ENCODE measurements at regions not wholly inside any gene's neighbourhood (a gene's known extent, or its start where the extent isn't known, plus 50 kb on each side); places are given as distances from the start of the nearest gene placed in this dataset.

DNA sequence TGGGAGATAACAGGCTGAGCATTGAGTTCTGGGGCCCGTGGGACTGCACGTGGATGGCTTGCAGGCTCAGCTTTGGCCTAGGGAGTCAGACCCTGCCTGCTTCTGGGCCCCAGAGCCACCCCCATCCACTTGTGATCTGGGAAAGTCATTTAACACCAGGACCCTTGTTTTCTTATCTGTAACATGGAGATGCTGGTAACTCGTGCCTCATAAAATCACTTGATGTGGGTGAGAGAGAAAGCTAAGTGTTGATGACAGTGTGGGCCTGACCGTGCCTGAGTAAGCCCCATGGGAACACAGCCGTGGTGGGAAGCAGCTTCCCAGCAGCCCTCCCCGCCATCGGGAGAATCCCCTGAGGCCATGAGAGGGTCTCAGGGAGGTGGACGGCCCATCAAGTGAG lies 378.1 kb downstream of the GABRB3 start:
- no peak overlapping the region for H2BK15ac ChIP-seq (replicated peaks; ENCODE audit: low read depth)
- DNase-seq: peak; percentile 35
- no peaks in the 10 kb centered on the region for H3K79me2 ChIP-seq (ENCODE audit: control insufficient read depth, insufficient read depth, low read length)
- no peaks in the 10 kb centered on the region for H3K36me3 ChIP-seq (ENCODE audit: control insufficient read depth, insufficient read depth, low read length)
- H3K27me3 ChIP-seq (ENCODE audit: insufficient read depth, low read length, poor library complexity): no peaks in the 10 kb centered on the region
- no peak overlapping the region for H3K23ac ChIP-seq (ENCODE audit: low read length)
- no peak overlapping the region for H3K4ac ChIP-seq (ENCODE audit: low read depth, low read length)
- no peak overlapping the region for H3K18ac ChIP-seq (ENCODE audit: low read length)
- no peak overlapping the region for H3K9ac ChIP-seq (ENCODE audit: low read length)
- WGBS (ENCODE audit: extremely low coverage, insufficient coverage, low lambda C conversion rate): no CpG with 5 or more reads among the region's 8 CpGs
- no peak overlapping the region for H3K4me3 ChIP-seq (ENCODE audit: low read length)
- no peak overlapping the region for H3K4me2 ChIP-seq (ENCODE audit: low read length)
- H3K4me1 ChIP-seq (ENCODE audit: control insufficient read depth, low read depth, low read length): no peaks in the 10 kb centered on the region
- no peak overlapping the region for H3K27ac ChIP-seq (ENCODE audit: low read depth, low read length)
- H2BK5ac ChIP-seq (ENCODE audit: low read length): no peak overlapping the region
- no peak overlapping the region for H4K5ac ChIP-seq (ENCODE audit: low read length)
- no peaks in the 10 kb centered on the region for H3K79me1 ChIP-seq (ENCODE audit: low read length)
- H2BK120ac ChIP-seq (ENCODE audit: low read depth, low read length): no peak overlapping the region
- no peak overlapping the region for H3K56ac ChIP-seq (ENCODE audit: low read length)
- no peak overlapping the region for H2AK5ac ChIP-seq (ENCODE audit: low read length)
- no peak overlapping the region for H4K8ac ChIP-seq (ENCODE audit: low read depth, low read length)

GRCh38 chr15:26392956-26393355 lies 379.9 kb downstream of the GABRB3 start:
- H3K18ac ChIP-seq (ENCODE audit: low read length): no peak overlapping the region
- H3K36me3 ChIP-seq (ENCODE audit: control insufficient read depth, insufficient read depth, low read length): no peaks in the 10 kb centered on the region
- no peak overlapping the region for H2BK5ac ChIP-seq (ENCODE audit: low read length)
- no peak overlapping the region for H3K4ac ChIP-seq (ENCODE audit: low read depth, low read length)
- H2AK5ac ChIP-seq (ENCODE audit: low read length): no peak overlapping the region
- no peak overlapping the region for H3K9ac ChIP-seq (ENCODE audit: low read length)
- H3K27ac ChIP-seq (ENCODE audit: low read depth, low read length): no peak overlapping the region
- no peak overlapping the region for H3K23ac ChIP-seq (ENCODE audit: low read length)
- no peak overlapping the region for H3K4me2 ChIP-seq (ENCODE audit: low read length)
- H4K5ac ChIP-seq (ENCODE audit: low read length): no peak overlapping the region
- H3K27me3 ChIP-seq (ENCODE audit: insufficient read depth, low read length, poor library complexity): no peaks in the 10 kb centered on the region
- no peak overlapping the region for H2BK120ac ChIP-seq (ENCODE audit: low read depth, low read length)
- H3K79me1 ChIP-seq (ENCODE audit: low read length): no peaks in the 10 kb centered on the region
- no peak for DNase-seq
- H3K79me2 ChIP-seq (ENCODE audit: control insufficient read depth, insufficient read depth, low read length): no peaks in the 10 kb centered on the region
- H3K4me3 ChIP-seq (ENCODE audit: low read length): no peak overlapping the region
- no peak overlapping the region for H3K56ac ChIP-seq (ENCODE audit: low read length)
- H2BK15ac ChIP-seq (replicated peaks; ENCODE audit: low read depth): no peak overlapping the region
- no CpG with 5 or more reads among the region's 2 CpGs for WGBS (ENCODE audit: extremely low coverage, insufficient coverage, low lambda C conversion rate)
- H3K4me1 ChIP-seq (ENCODE audit: control insufficient read depth, low read depth, low read length): no peaks in the 10 kb centered on the region
- H4K8ac ChIP-seq (ENCODE audit: low read depth, low read length): no peak overlapping the region

DNA sequence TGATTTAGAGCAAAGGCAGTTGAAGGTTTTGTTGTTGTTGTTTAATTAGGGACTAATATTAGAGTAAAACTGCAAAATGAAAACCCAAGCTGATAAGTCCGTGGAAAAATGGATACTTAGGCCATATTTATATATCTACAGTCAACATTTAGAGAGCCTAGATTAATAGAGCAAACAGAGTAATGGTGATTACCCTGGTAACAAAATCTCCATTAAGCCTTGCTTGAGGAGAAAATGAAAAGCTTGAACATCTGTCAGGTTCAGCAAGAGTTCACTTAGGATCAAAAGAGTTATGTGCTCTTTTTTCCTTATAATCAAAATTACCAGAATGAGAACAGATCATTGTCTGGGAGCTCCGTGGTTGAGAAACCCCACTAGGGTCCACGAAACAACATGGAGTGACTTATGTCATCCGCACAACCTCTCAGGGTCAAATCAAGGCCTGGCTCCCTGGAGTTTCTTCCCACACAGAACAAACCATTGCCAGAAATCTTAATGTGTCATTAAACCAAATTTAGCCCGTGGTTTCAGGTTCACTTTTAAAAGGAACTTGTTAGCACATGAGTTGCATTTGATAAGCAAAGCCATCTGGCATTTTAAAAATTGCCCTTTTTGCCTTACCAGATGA lies 381.2 kb downstream of the GABRB3 start:
- Histone ChIP-seq H4K8ac (ENCODE audit: low read depth, low read length) (no peak overlapping the region), H2BK15ac (replicated peaks; ENCODE audit: low read depth) (no peak overlapping the region), H3K9ac (ENCODE audit: low read length) (no peak overlapping the region), H3K4ac (ENCODE audit: low read depth, low read length) (no peak overlapping the region), H3K27ac (ENCODE audit: low read depth, low read length) (no peak overlapping the region), H3K4me1 (ENCODE audit: control insufficient read depth, low read depth, low read length) (no peaks in the 10 kb centered on the region), H4K5ac (ENCODE audit: low read length) (no peak overlapping the region), H3K4me3 (ENCODE audit: low read length) (no peak overlapping the region), H3K27me3 (ENCODE audit: insufficient read depth, low read length, poor library complexity) (no peaks in the 10 kb centered on the region), H2BK5ac (ENCODE audit: low read length) (no peak overlapping the region), H2BK120ac (ENCODE audit: low read depth, low read length) (no peak overlapping the region), H3K18ac (ENCODE audit: low read length) (no peak overlapping the region), H3K79me1 (ENCODE audit: low read length) (no peaks in the 10 kb centered on the region), H3K36me3 (ENCODE audit: control insufficient read depth, insufficient read depth, low read length) (no peaks in the 10 kb centered on the region), H2AK5ac (ENCODE audit: low read length) (no peak overlapping the region), H3K23ac (ENCODE audit: low read length) (no peak overlapping the region), H3K56ac (ENCODE audit: low read length) (no peak overlapping the region), H3K4me2 (ENCODE audit: low read length) (no peak overlapping the region), H3K79me2 (ENCODE audit: control insufficient read depth, insufficient read depth, low read length) (no peaks in the 10 kb centered on the region)
- no CpG with 5 or more reads among the region's 5 CpGs for WGBS (ENCODE audit: extremely low coverage, insufficient coverage, low lambda C conversion rate)
- DNase-seq: no peak

DNA sequence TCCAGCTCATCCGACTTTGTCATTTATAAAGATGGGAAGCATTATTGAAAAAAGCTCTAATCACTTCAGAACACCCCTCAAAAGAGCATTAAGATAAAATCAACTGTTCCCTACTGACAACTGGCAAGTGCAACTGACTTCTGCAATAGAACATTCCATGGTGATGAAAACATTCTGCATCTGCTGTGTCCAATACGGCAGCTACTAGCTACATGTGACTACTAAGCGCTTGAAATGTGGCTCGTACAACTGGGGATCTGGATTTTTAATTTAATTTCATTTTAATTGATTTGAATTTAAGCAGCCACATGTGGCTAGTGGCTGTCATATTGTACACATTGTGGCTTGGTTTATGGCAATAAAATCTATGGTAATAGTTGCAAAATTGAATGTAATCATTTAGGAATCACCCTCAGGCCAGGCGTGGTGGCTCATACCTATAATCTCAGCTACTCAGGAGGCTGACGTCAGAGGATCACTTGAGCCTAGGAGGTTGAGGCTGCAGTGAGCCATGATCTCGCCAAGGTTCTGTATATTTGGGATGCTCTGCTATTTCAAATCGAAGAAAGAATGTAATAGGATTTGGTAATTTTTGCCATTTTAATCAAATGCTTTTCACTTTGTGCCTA lies 390.3 kb downstream of the GABRB3 start:
- no peak overlapping the region for H2BK120ac ChIP-seq (ENCODE audit: low read depth, low read length)
- WGBS (ENCODE audit: extremely low coverage, insufficient coverage, low lambda C conversion rate): no CpG with 5 or more reads among the region's 8 CpGs

GRCh38 chr15:26378304-26378703 lies 394.6 kb downstream of the GABRB3 start:
- no peak overlapping the region for H2BK5ac ChIP-seq (ENCODE audit: low read length)
- no peak overlapping the region for H2BK15ac ChIP-seq (replicated peaks; ENCODE audit: low read depth)
- H3K56ac ChIP-seq (ENCODE audit: low read length): no peak overlapping the region
- no peak overlapping the region for H2AK5ac ChIP-seq (ENCODE audit: low read length)
- no peak overlapping the region for H3K23ac ChIP-seq (ENCODE audit: low read length)
- no peak overlapping the region for H2BK120ac ChIP-seq (ENCODE audit: low read depth, low read length)
- no peaks in the 10 kb centered on the region for H3K36me3 ChIP-seq (ENCODE audit: control insufficient read depth, insufficient read depth, low read length)
- no peaks in the 10 kb centered on the region for H3K4me1 ChIP-seq (ENCODE audit: control insufficient read depth, low read depth, low read length)
- no peak for DNase-seq
- H3K4me2 ChIP-seq (ENCODE audit: low read length): no peak overlapping the region
- H3K18ac ChIP-seq (ENCODE audit: low read length): no peak overlapping the region
- no peak overlapping the region for H3K27ac ChIP-seq (ENCODE audit: low read depth, low read length)
- H3K4me3 ChIP-seq (ENCODE audit: low read length): no peak overlapping the region
- WGBS (ENCODE audit: extremely low coverage, insufficient coverage, low lambda C conversion rate): 100% methylated on average over 1 of the region's 2 CpGs
- H3K9ac ChIP-seq (ENCODE audit: low read length): no peak overlapping the region
- H3K79me1 ChIP-seq (ENCODE audit: low read length): no peaks in the 10 kb centered on the region
- H4K5ac ChIP-seq (ENCODE audit: low read length): no peak overlapping the region
- H4K8ac ChIP-seq (ENCODE audit: low read depth, low read length): no peak overlapping the region
- no peak overlapping the region for H3K4ac ChIP-seq (ENCODE audit: low read depth, low read length)
- no peaks in the 10 kb centered on the region for H3K79me2 ChIP-seq (ENCODE audit: control insufficient read depth, insufficient read depth, low read length)
- no peaks in the 10 kb centered on the region for H3K27me3 ChIP-seq (ENCODE audit: insufficient read depth, low read length, poor library complexity)

More for the DNA sequence above, 390.3 kb downstream of the GABRB3 start:
- H3K79me1 ChIP-seq (ENCODE audit: low read length): no peaks in the 10 kb centered on the region
- H3K4me2 ChIP-seq (ENCODE audit: low read length): no peak overlapping the region
- H3K27me3 ChIP-seq (ENCODE audit: insufficient read depth, low read length, poor library complexity): no peaks in the 10 kb centered on the region
- no peak overlapping the region for H3K27ac ChIP-seq (ENCODE audit: low read depth, low read length)
- H3K4me1 ChIP-seq (ENCODE audit: control insufficient read depth, low read depth, low read length): no peaks in the 10 kb centered on the region
- H3K56ac ChIP-seq (ENCODE audit: low read length): no peak overlapping the region
- no peaks in the 10 kb centered on the region for H3K79me2 ChIP-seq (ENCODE audit: control insufficient read depth, insufficient read depth, low read length)
- H4K8ac ChIP-seq (ENCODE audit: low read depth, low read length): no peak overlapping the region
- no peak overlapping the region for H3K4me3 ChIP-seq (ENCODE audit: low read length)
- H2BK15ac ChIP-seq (replicated peaks; ENCODE audit: low read depth): no peak overlapping the region
- no peaks in the 10 kb centered on the region for H3K36me3 ChIP-seq (ENCODE audit: control insufficient read depth, insufficient read depth, low read length)
- H3K4ac ChIP-seq (ENCODE audit: low read depth, low read length): no peak overlapping the region
- H3K9ac ChIP-seq (ENCODE audit: low read length): no peak overlapping the region
- no peak overlapping the region for H4K5ac ChIP-seq (ENCODE audit: low read length)
- no peak overlapping the region for H2AK5ac ChIP-seq (ENCODE audit: low read length)
- H3K18ac ChIP-seq (ENCODE audit: low read length): no peak overlapping the region
- no peak for DNase-seq
- no peak overlapping the region for H2BK5ac ChIP-seq (ENCODE audit: low read length)
- H3K23ac ChIP-seq (ENCODE audit: low read length): no peak overlapping the region

DNA sequence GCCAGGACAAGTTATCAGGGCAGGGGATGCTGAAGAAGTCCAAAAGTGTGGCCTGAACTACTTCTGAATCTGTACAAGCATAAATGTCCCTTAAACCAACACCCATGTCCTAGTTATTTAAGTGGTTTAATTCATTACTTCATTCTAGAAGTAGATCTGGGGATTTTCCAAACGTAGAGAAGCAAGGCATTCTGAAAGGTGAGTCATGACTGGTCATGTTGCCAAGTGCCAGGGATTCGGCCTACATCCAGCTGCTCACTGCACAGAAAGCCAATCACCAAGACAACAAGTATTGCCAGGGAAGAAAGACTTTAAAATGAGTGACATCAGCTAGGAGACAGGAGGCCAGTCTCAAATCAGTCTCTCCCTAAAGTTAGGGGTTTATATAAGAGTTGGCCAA lies 396.6 kb downstream of the GABRB3 start:
- Histone ChIP-seq H3K56ac (ENCODE audit: low read length) (no peak overlapping the region), H3K27ac (ENCODE audit: low read depth, low read length) (no peak overlapping the region), H2BK15ac (replicated peaks; ENCODE audit: low read depth) (no peak overlapping the region), H3K4me1 (ENCODE audit: control insufficient read depth, low read depth, low read length) (no peaks in the 10 kb centered on the region), H3K36me3 (ENCODE audit: control insufficient read depth, insufficient read depth, low read length) (no peaks in the 10 kb centered on the region), H3K27me3 (ENCODE audit: insufficient read depth, low read length, poor library complexity) (no peaks in the 10 kb centered on the region), H3K4ac (ENCODE audit: low read depth, low read length) (no peak overlapping the region), H3K9ac (ENCODE audit: low read length) (no peak overlapping the region), H2AK5ac (ENCODE audit: low read length) (no peak overlapping the region), H3K4me3 (ENCODE audit: low read length) (no peak overlapping the region), H3K79me1 (ENCODE audit: low read length) (no peaks in the 10 kb centered on the region), H4K5ac (ENCODE audit: low read length) (no peak overlapping the region), H2BK120ac (ENCODE audit: low read depth, low read length) (no peak overlapping the region), H3K79me2 (ENCODE audit: control insufficient read depth, insufficient read depth, low read length) (no peaks in the 10 kb centered on the region), H3K4me2 (ENCODE audit: low read length) (no peak overlapping the region), H3K23ac (ENCODE audit: low read length) (no peak overlapping the region), H3K18ac (ENCODE audit: low read length) (no peak overlapping the region), H4K8ac (ENCODE audit: low read depth, low read length) (no peak overlapping the region), H2BK5ac (ENCODE audit: low read length) (no peak overlapping the region)
- WGBS (ENCODE audit: extremely low coverage, insufficient coverage, low lambda C conversion rate): no CpG with 5 or more reads among the region's 2 CpGs
- no peak for DNase-seq
